ENCODE measurements at regions not wholly inside any gene's neighbourhood (a gene's known extent, or its start where the extent isn't known, plus 50 kb on each side); places are given as distances from the start of the nearest gene placed in this dataset.

- Histone ChIP-seq H3K36me3 (ENCODE audit: control insufficient read depth, insufficient read depth, low read length) (no peaks in the 10 kb centered on the region), H3K27me3 (ENCODE audit: control insufficient read depth, insufficient read depth, low read length) (no peaks in the 10 kb centered on the region; the same call in 1 of the 2 replicates), H3K27ac (ENCODE audit: low read length) (no peak overlapping the region), H3K4me3 (ENCODE audit: low read depth in 2 of 2, low read length in 2 of 2) (no peak overlapping the region), H3K4me1 (ENCODE audit: control insufficient read depth, insufficient read depth, low read length) (no peaks in the 10 kb centered on the region), H3K9me3 (ENCODE audit: control insufficient read depth, insufficient read depth, low read depth, low read length) (no peaks in the 10 kb centered on the region)
- DNase-seq (ENCODE audit: low read depth, low spot score) (no peak), ATAC-seq (no peak)
- in situ Hi-C loops (cut with HindIII; ENCODE audit: low pct_unique_long_range_greater_than_20kb, low sequenced_read_pairs), result no loop called here
- CTCF ChIA-PET, result no interaction called here
- intact Hi-C loops (cut with micrococcal nuclease; ENCODE audit: unreplicated experiment), result no loop called here
- no peak for TF ChIP-seq TCF7L2 (IDR thresholded peaks at IDR 0.05; ENCODE audit: low read depth, low read length)
- TF ChIP-seq CTCF (IDR thresholded peaks at IDR 0.05), result no peak
- TF ChIP-seq REST (IDR thresholded peaks at IDR 0.05; ENCODE audit: insufficient read depth in 1 of 2, low read depth in 2 of 2, low read length in 1 of 2), result no peak
- TF ChIP-seq POLR2AphosphoS5 (IDR thresholded peaks at IDR 0.05; ENCODE audit: low read depth, low read length), result no peak
- TF ChIP-seq SIN3A (IDR thresholded peaks at IDR 0.05; ENCODE audit: borderline replicate concordance, insufficient read depth, low read depth, low read length), result no peak
- BruUV-seq (replicated peaks), result no TSS peak
- POLR2A ChIA-PET, result no interaction called here
These were observed 158.6 kb downstream of the SHANK2 start for GRCh38 chr11:71093783-71094182.

GRCh38 chr11:71091506-71092265 lies 160.7 kb downstream of the SHANK2 start:
- ChIA-PET CTCF (no interaction called here), POLR2A (no interaction called here)
- intact Hi-C loops (cut with micrococcal nuclease; ENCODE audit: unreplicated experiment) (no loop called here), in situ Hi-C loops (cut with HindIII; ENCODE audit: low pct_unique_long_range_greater_than_20kb, low sequenced_read_pairs) (no loop called here)
- Histone ChIP-seq H3K9me3 (ENCODE audit: control insufficient read depth, insufficient read depth, low read depth, low read length) (no peaks in the 10 kb centered on the region), H3K27me3 (ENCODE audit: control insufficient read depth, insufficient read depth, low read length) (no peaks in the 10 kb centered on the region; the same call in 1 of the 2 replicates), H3K27ac (ENCODE audit: low read length) (no peak overlapping the region), H3K36me3 (ENCODE audit: control insufficient read depth, insufficient read depth, low read length) (no peaks in the 10 kb centered on the region), H3K4me3 (ENCODE audit: low read depth in 2 of 2, low read length in 2 of 2) (no peak overlapping the region), H3K4me1 (ENCODE audit: control insufficient read depth, insufficient read depth, low read length) (no peaks in the 10 kb centered on the region)
- DNase-seq (ENCODE audit: low read depth, low spot score) (no peak), ATAC-seq (no peak)
- no peak for TF ChIP-seq TCF7L2 (IDR thresholded peaks at IDR 0.05; ENCODE audit: low read depth, low read length)
- no peak for TF ChIP-seq REST (IDR thresholded peaks at IDR 0.05; ENCODE audit: insufficient read depth in 1 of 2, low read depth in 2 of 2, low read length in 1 of 2)
- TF ChIP-seq CTCF (IDR thresholded peaks at IDR 0.05), result no peak
- TF ChIP-seq POLR2AphosphoS5 (IDR thresholded peaks at IDR 0.05; ENCODE audit: low read depth, low read length), result no peak
- no peak for TF ChIP-seq SIN3A (IDR thresholded peaks at IDR 0.05; ENCODE audit: borderline replicate concordance, insufficient read depth, low read depth, low read length)
- BruUV-seq (replicated peaks), result no TSS peak
